SK-N-SH (cell line): ENCODE measurements at regions not wholly inside any gene's neighbourhood (a gene's known extent, or its start where the extent isn't known, plus 50 kb on each side); places are given as distances from the start of the nearest gene placed in this dataset.

Experiments used
- CTCF ChIP-seq: fragments of 200-600 bp; sonication (generic); IDR thresholded peaks from 2 replicates; pipeline ENCODE4 v1.6.1; 2017; ENCODE audit warnings: antibody characterized with exemption, mild to moderate bottlenecking, moderate library complexity
- EP300 ChIP-seq, 2 experiments: IDR thresholded peaks; 2 replicates each; pipeline versions ENCODE4 v1.4.0 to v1.6.1; 2012; ENCODE audit warnings: borderline replicate concordance in 1 of 2, low read depth in 1 of 2, low read length in 1 of 2
- FOXJ3 ChIP-seq: sonication (generic); formaldehyde crosslinking; IDR thresholded peaks from 2 replicates; pipeline ENCODE4 v1.5.1; 2020; ENCODE audit warnings: mild to moderate bottlenecking, missing genetic modification reagents
- REST ChIP-seq: IDR thresholded peaks from 2 replicates; pipeline ENCODE4 v1.6.1; 2012; ENCODE audit warnings: mild to moderate bottlenecking, low read depth, low read length, moderate library complexity

DNA sequence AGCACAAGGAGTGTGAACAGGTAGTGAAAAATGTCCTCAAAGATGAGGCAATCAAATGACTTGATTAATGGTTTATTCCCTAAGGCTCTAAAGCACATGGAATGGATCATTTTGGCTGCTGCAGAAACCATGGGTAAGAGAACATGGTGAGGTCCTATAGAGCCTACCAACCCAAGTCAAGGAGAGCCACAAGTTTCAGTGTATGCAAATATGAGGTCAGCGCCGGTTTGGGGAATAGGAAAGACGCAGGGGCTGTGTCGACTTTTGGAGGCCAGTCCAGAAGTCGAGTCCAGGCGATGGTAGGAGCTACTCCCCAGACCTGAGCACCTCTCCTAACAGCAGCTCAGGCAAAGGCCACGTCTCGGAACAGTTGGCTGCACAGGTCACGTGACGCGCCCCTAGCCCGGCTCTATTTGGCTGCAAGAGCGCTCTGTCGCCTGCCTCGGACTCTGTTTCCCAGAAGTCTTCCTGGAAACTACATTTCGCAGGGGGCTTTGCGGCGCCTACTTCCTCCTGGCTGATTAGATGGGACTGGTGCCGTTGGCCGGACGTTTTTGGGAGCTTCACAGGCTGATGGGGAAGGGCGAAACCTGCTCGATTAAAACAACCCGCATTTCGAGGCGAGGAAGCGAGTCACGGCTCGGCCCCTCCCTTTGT lies 74.4 kb upstream of the CHD6 start:
- TF ChIP-seq EP300 (IDR thresholded peaks at IDR 0.05; ENCODE audit: borderline replicate concordance in 1 of 2, low read depth in 1 of 2, low read length in 1 of 2) = no peak
- TF ChIP-seq REST = no peak
- no peak for TF ChIP-seq CTCF
- no peak for TF ChIP-seq FOXJ3
